MM.1S (cell line): ENCODE measurements at regions not wholly inside any gene's neighbourhood (a gene's known extent, or its start where the extent isn't known, plus 50 kb on each side); places are given as distances from the start of the nearest gene placed in this dataset.

Source experiments
- DNase-seq: peaks from one replicate; pipeline ENCODE4 v3.0.0-alpha.2; 2015
- H2AFZ ChIP-seq: fragments of 300-600 bp; sonication (generic); 2 replicates; pipeline ENCODE4 v1.6.0; 2016; ENCODE audit warnings: antibody characterized with exemption, low read length
- H3F3A ChIP-seq: fragments of 300-600 bp; sonication (generic); 2 replicates; pipeline ENCODE4 v1.6.1; 2016; ENCODE audit warnings: mild to moderate bottlenecking, antibody characterized with exemption, low read length, moderate library complexity, mixed read lengths; ENCODE audit not compliant: insufficient read depth
- H3K27ac ChIP-seq: fragments of 300-600 bp; sonication (generic); 2 replicates; pipeline ENCODE4 v1.5.1; 2016; ENCODE audit warnings: mild to moderate bottlenecking, low read length
- H3K27me3 ChIP-seq: fragments of 300-600 bp; sonication (generic); replicated peaks from 2 replicates; pipeline ENCODE4 v1.6.0; 2016; ENCODE audit warnings: low read length; ENCODE audit not compliant: insufficient read depth
- H3K36me3 ChIP-seq: fragments of 300-600 bp; sonication (generic); replicated peaks from 2 replicates; pipeline ENCODE4 v1.6.1; 2016; ENCODE audit warnings: mild to moderate bottlenecking, low read length, mixed read lengths; ENCODE audit not compliant: insufficient read depth
- H3K4me1 ChIP-seq: fragments of 300-600 bp; sonication (generic); 2 replicates; pipeline ENCODE4 v1.6.1; 2016; ENCODE audit warnings: low read length, mixed read lengths
- H3K4me2 ChIP-seq: fragments of 300-600 bp; sonication (generic); 2 replicates; pipeline ENCODE4 v1.6.0; 2016; ENCODE audit warnings: low read depth, low read length
- H3K4me3 ChIP-seq: fragments of 300-600 bp; sonication (generic); 2 replicates; pipeline ENCODE4 v1.5.1; 2016; ENCODE audit warnings: low read length, mixed read lengths
- H3K79me2 ChIP-seq: fragments of 300-600 bp; sonication (generic); 2 replicates; pipeline ENCODE4 v1.6.1; 2016; ENCODE audit warnings: mixed run types, low read length, mixed read lengths
- H3K9ac ChIP-seq: fragments of 300-600 bp; sonication (generic); 2 replicates; pipeline ENCODE4 v1.6.1; 2016; ENCODE audit warnings: low read length, mixed read lengths
- H3K9me2 ChIP-seq: fragments of 300-600 bp; sonication (generic); replicated peaks from 2 replicates; pipeline ENCODE4 v1.6.1; 2016; ENCODE audit warnings: mild to moderate bottlenecking, low read length, mixed read lengths; ENCODE audit not compliant: insufficient read depth
- H3K9me3 ChIP-seq: fragments of 300-600 bp; sonication (generic); replicated peaks from 2 replicates; pipeline ENCODE4 v1.6.1; 2016; ENCODE audit warnings: mild to moderate bottlenecking, low read length, mixed read lengths; ENCODE audit not compliant: insufficient read depth
- H4K20me1 ChIP-seq: fragments of 300-600 bp; sonication (generic); 2 replicates; pipeline ENCODE4 v1.6.1; 2016; ENCODE audit warnings: mild to moderate bottlenecking, low read length, moderate library complexity, mixed read lengths; ENCODE audit not compliant: insufficient read depth
- CTCF ChIP-seq: fragments of 300-600 bp; sonication (generic); IDR thresholded peaks from 2 replicates; pipeline ENCODE4 v1.5.1; 2016; ENCODE audit warnings: antibody characterized with exemption, low read length, mixed read lengths
- EZH2 ChIP-seq: fragments of 300-600 bp; sonication (generic); optimal IDR thresholded peaks from 2 replicates; pipeline ENCODE3; 2017; ENCODE audit warnings: low read depth, mild to moderate bottlenecking, antibody characterized with exemption, low read length, mixed read lengths
- EZH2phosphoT487 ChIP-seq: fragments of 300-600 bp; sonication (generic); IDR thresholded peaks from 2 replicates; pipeline ENCODE4 v1.6.1; 2018; ENCODE audit warnings: antibody characterized with exemption, low read length

DNA sequence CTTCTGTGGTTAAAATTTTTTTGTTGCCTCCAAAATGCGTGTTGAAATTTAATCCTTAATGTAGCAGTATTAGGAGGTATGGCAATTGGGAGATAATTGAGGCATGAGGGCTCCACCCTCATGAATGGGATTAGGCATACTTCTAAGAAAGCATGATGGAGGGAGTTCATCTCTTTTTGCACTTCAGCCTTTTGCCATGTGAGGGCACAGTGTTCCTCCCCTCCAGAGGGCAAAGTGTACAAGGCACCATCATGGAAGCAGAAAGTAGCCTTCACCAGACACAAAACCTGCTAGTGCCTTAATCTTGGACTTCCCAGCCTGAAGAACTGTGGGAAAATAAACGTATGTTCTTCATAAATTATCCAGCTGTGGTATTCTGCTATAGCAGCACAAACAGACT is 429.5 kb downstream of the ZIC1 start:
- no peak overlapping the region for H3K27ac ChIP-seq
- H3K36me3 ChIP-seq, result no peaks in the 10 kb centered on the region
- no peaks in the 10 kb centered on the region for H4K20me1 ChIP-seq
- TF ChIP-seq EZH2phosphoT487 (no peak), CTCF (no peak), EZH2 (no peak)
- H3K4me1 ChIP-seq, result no peaks in the 10 kb centered on the region
- DNase-seq, result no peak
- no peak overlapping the region for H3K9ac ChIP-seq
- H3K9me3 ChIP-seq, result no peaks in the 10 kb centered on the region
- no peaks in the 10 kb centered on the region for H3K79me2 ChIP-seq
- H3K27me3 ChIP-seq, result no peaks in the 10 kb centered on the region
- H3F3A ChIP-seq, result no peaks in the 10 kb centered on the region
- no peak overlapping the region for H3K4me3 ChIP-seq
- H3K4me2 ChIP-seq, result no peak overlapping the region
- H2AFZ ChIP-seq, result no peak overlapping the region
- H3K9me2 ChIP-seq, result no peaks in the 10 kb centered on the region

DNA sequence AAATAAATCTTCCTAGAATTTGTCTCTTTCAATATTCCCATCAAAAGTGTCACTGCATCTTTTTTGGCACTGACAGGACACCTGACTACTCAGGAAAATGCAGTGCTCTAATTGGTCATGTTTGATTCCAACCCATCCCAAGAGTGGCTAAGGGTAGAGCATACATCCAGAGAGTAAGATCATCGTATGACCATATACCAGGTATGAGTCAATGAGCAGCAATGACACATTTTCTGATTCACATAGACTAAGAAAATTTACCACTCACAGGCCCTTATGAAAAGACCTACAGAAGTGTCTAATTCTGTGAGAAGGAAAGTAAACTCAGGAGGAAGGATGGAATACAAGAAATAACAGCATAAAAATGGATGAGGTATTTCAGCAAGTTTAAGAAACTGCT is 434.2 kb downstream of the ZIC1 start:
- Histone ChIP-seq H3K4me3 (no peak overlapping the region), H3K27me3 (no peaks in the 10 kb centered on the region)
- no peak for DNase-seq

DNA sequence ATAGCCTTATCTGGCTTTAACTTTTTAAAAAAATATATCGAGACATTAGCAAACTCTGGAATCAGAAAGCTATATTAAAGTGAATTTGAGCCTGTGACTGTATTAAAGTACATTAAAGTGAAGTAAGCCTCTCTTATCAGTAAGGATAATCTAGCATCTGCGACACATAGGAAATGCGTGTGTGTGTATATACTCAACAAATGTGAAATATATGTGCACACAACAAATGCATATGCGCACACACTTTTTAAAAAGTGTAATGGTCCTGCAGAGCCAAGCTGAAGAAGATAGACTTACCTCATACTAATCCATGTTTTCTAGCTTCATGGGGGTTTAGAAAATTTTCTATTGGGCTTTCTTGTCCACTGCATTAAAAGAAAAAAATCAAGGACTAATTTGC is 437.1 kb downstream of the ZIC1 start:
- Histone ChIP-seq H3K36me3 (no peaks in the 10 kb centered on the region), H2AFZ (no peak overlapping the region), H3K79me2 (no peaks in the 10 kb centered on the region)

More for the DNA sequence above, 434.2 kb downstream of the ZIC1 start:
- no peaks in the 10 kb centered on the region for H4K20me1 ChIP-seq
- H3K27ac ChIP-seq, result no peak overlapping the region
- no peaks in the 10 kb centered on the region for H3K4me1 ChIP-seq
- H3K9me3 ChIP-seq, result no peaks in the 10 kb centered on the region
- H3K9ac ChIP-seq, result no peak overlapping the region
- no peak overlapping the region for H2AFZ ChIP-seq
- no peaks in the 10 kb centered on the region for H3K9me2 ChIP-seq
- H3K79me2 ChIP-seq, result no peaks in the 10 kb centered on the region
- H3F3A ChIP-seq, result no peaks in the 10 kb centered on the region
- TF ChIP-seq EZH2phosphoT487, result no peak
- no peak for TF ChIP-seq EZH2
- TF ChIP-seq CTCF, result no peak
- H3K4me2 ChIP-seq, result no peak overlapping the region
- H3K36me3 ChIP-seq, result no peaks in the 10 kb centered on the region

More for the DNA sequence above, 437.1 kb downstream of the ZIC1 start:
- Histone ChIP-seq H3K4me1 (no peaks in the 10 kb centered on the region), H4K20me1 (no peaks in the 10 kb centered on the region), H3K9me2 (no peaks in the 10 kb centered on the region), H3K27me3 (no peaks in the 10 kb centered on the region), H3K27ac (no peak overlapping the region), H3K4me3 (no peak overlapping the region), H3K4me2 (no peak overlapping the region), H3K9ac (no peak overlapping the region), H3F3A (no peaks in the 10 kb centered on the region), H3K9me3 (no peaks in the 10 kb centered on the region)
- TF ChIP-seq CTCF (no peak), EZH2 (no peak), EZH2phosphoT487 (no peak)
- no peak for DNase-seq
